ENCODE measurements at regions not wholly inside any gene's neighbourhood (a gene's known extent, or its start where the extent isn't known, plus 50 kb on each side); places are given as distances from the start of the nearest gene placed in this dataset.

GRCh38 chr6:147757291-147757690 is 248.8 kb downstream of the SAMD5 start:
- H3K4me1 ChIP-seq (ENCODE audit: control insufficient read depth, insufficient read depth, low read length), result peaks cover 5% of the 10 kb centered on the region
- BruUV-seq (replicated peaks), result no TSS peak
- CTCF ChIA-PET, result no interaction called here

More at GRCh38 chr6:147757291-147757690, 248.8 kb downstream of the SAMD5 start:
- Histone ChIP-seq H2BK15ac (ENCODE audit: low read depth, low read length) (no peak overlapping the region), H3K9ac (ENCODE audit: low read depth, low read length) (no peak overlapping the region), H4K8ac (ENCODE audit: low read depth in 2 of 2, low read length in 2 of 2) (no peak overlapping the region), H3K27ac (ENCODE audit: insufficient read depth, low read length) (no peak overlapping the region), H3K9me3 (ENCODE audit: control insufficient read depth, insufficient read depth, low read length) (no peaks in the 10 kb centered on the region), H3K23ac (ENCODE audit: low read depth, low read length) (no peak overlapping the region), H3K36me3 (ENCODE audit: control insufficient read depth, insufficient read depth, low read length) (no peaks in the 10 kb centered on the region), H3K18ac (ENCODE audit: low read depth, low read length) (no peak overlapping the region), H2BK20ac (ENCODE audit: low read depth, low read length) (no peak overlapping the region), H3K4me3 (ENCODE audit: insufficient read depth, low read depth, low read length) (no peak overlapping the region), H3K27me3 (ENCODE audit: control insufficient read depth, insufficient read depth, low read length) (no peaks in the 10 kb centered on the region), H2AK9ac (replicated peaks; ENCODE audit: low read depth, low read length, poor library complexity) (no peak overlapping the region), H3K4me2 (ENCODE audit: low read depth, low read length) (no peak overlapping the region), H3K56ac (ENCODE audit: extremely low read depth, insufficient read depth, low read length) (no peak overlapping the region), H2BK120ac (ENCODE audit: low read depth, low read length) (no peak overlapping the region), H4K91ac (ENCODE audit: insufficient read depth, low read depth, low read length) (no peak overlapping the region), H3K4ac (ENCODE audit: low read depth, low read length) (no peak overlapping the region), H3K79me1 (ENCODE audit: low read depth in 1 of 2, low read length in 2 of 2) (no peaks in the 10 kb centered on the region), H3K9me1 (ENCODE audit: insufficient read depth, low read length) (no peaks in the 10 kb centered on the region), H4K5ac (ENCODE audit: low read depth, low read length) (no peak overlapping the region), H3K14ac (replicated peaks; ENCODE audit: low read depth, low read length) (no peak overlapping the region), H2AK5ac (ENCODE audit: low read depth, low read length) (no peak overlapping the region), H2AFZ (replicated peaks; ENCODE audit: low read length, poor library complexity) (no peak overlapping the region), H4K20me1 (ENCODE audit: insufficient read depth, low read length) (no peaks in the 10 kb centered on the region), H2BK5ac (ENCODE audit: low read depth, low read length, poor library complexity, severe bottlenecking) (no peak overlapping the region)
- ATAC-seq (ENCODE audit: low read depth) (no peak), DNase-seq (no peak)
- TF ChIP-seq MXI1 (IDR thresholded peaks at IDR 0.05; ENCODE audit: borderline replicate concordance, low read depth, low read length), result no peak
- TF ChIP-seq MAZ (IDR thresholded peaks at IDR 0.05; ENCODE audit: borderline replicate concordance, low read depth, low read length), result no peak
- no peak for TF ChIP-seq BHLHE40 (IDR thresholded peaks at IDR 0.05; ENCODE audit: low read depth, low read length)
- no peak for TF ChIP-seq RFX5 (IDR thresholded peaks at IDR 0.05; ENCODE audit: low read depth, low read length)
- TF ChIP-seq NFE2L2 (IDR thresholded peaks at IDR 0.05; ENCODE audit: low read depth, low read length), result no peak
- no peak for TF ChIP-seq CHD1 (IDR thresholded peaks at IDR 0.05; ENCODE audit: low read depth, low read length)
- no peak for TF ChIP-seq RCOR1 (IDR thresholded peaks at IDR 0.05; ENCODE audit: insufficient replicate concordance, low read length)
- no peak for TF ChIP-seq FOS (IDR thresholded peaks at IDR 0.05; ENCODE audit: low read depth, low read length)
- TF ChIP-seq POLR2A (IDR thresholded peaks at IDR 0.05; ENCODE audit: low read depth, low read length), result no peak
- TF ChIP-seq ELK1 (IDR thresholded peaks at IDR 0.05; ENCODE audit: borderline replicate concordance, low read depth, low read length), result no peak
- no peak for TF ChIP-seq CEBPB (IDR thresholded peaks at IDR 0.05; ENCODE audit: low read depth, low read length)
- no peak for TF ChIP-seq RAD21 (IDR thresholded peaks at IDR 0.05; ENCODE audit: low read length)
- no peak for TF ChIP-seq CTCF (conservative IDR thresholded peaks at IDR 0.05; ENCODE audit: low read depth, low read length)
- in situ Hi-C loops (cut with MboI; ENCODE audit: low sequenced_read_pairs), result no loop called here
- POLR2A ChIA-PET (ENCODE audit: unreplicated experiment), result no interaction called here
- dilution Hi-C loops (cut with HindIII; ENCODE audit: low sequenced_read_pairs, unreplicated experiment), result no loop called here
- intact Hi-C loops (cut with micrococcal nuclease), result loop anchor here (10.0 kb wide), 1 partner anchor 408 kb away; no protein-coding TSS in a partner anchor

Measured in IMR-90 (cell line).